Hepatocyte (in vitro differentiated cells): ENCODE measurements at regions not wholly inside any gene's neighbourhood (a gene's known extent, or its start where the extent isn't known, plus 50 kb on each side); places are given as distances from the start of the nearest gene placed in this dataset.

Source experiments
- DNase-seq: peaks from one replicate; pipeline ENCODE4 v3.0.0-alpha.2; 2016; ENCODE audit warnings: low spot score
- H2AFZ ChIP-seq: fragments of 200-600 bp; sonication (generic); 2 replicates; pipeline ENCODE4 v1.6.0; 2016; ENCODE audit warnings: antibody characterized with exemption, mild to moderate bottlenecking
- H3K27ac ChIP-seq: fragments of 200-600 bp; sonication (generic); 2 replicates; pipeline ENCODE4 v1.5.1; 2016; ENCODE audit warnings: mild to moderate bottlenecking
- H3K27me3 ChIP-seq: fragments of 200-600 bp; sonication (generic); 2 replicates; pipeline ENCODE4 v1.6.1; 2016
- H3K36me3 ChIP-seq: fragments of 200-600 bp; sonication (generic); replicated peaks from 2 replicates; pipeline ENCODE4 v1.5.1; 2016; ENCODE audit warnings: low read depth; ENCODE audit not compliant: insufficient read depth
- H3K4me1 ChIP-seq: fragments of 200-600 bp; sonication (generic); 2 replicates; pipeline ENCODE4 v1.5.1; 2016; ENCODE audit warnings: mild to moderate bottlenecking, moderate library complexity; ENCODE audit not compliant: insufficient read depth
- H3K4me2 ChIP-seq: fragments of 200-600 bp; sonication (generic); 2 replicates; pipeline ENCODE4 v1.6.0; 2016
- H3K4me3 ChIP-seq: fragments of 200-600 bp; sonication (generic); 2 replicates; pipeline ENCODE4 v1.5.1; 2016; ENCODE audit warnings: mild to moderate bottlenecking
- H3K79me2 ChIP-seq: fragments of 200-600 bp; sonication (generic); 2 replicates; pipeline ENCODE4 v1.6.0; 2017; ENCODE audit warnings: mild to moderate bottlenecking
- H3K9me2 ChIP-seq: fragments of 200-600 bp; sonication (generic); replicated peaks from 2 replicates; pipeline ENCODE4 v1.6.0; 2017; ENCODE audit warnings: mild to moderate bottlenecking; ENCODE audit not compliant: insufficient read depth
- H3K9me3 ChIP-seq: fragments of 200-600 bp; sonication (generic); 2 replicates; pipeline ENCODE4 v1.5.1; 2016; ENCODE audit warnings: low read depth, mild to moderate bottlenecking
- H4K20me1 ChIP-seq: fragments of 200-600 bp; sonication (generic); 2 replicates; pipeline ENCODE4 v1.6.0; 2016; ENCODE audit warnings: mild to moderate bottlenecking; ENCODE audit not compliant: insufficient read depth, poor library complexity, severe bottlenecking
- CTCF ChIP-seq: fragments of 200-600 bp; sonication (generic); IDR thresholded peaks from 2 replicates; pipeline ENCODE4 v1.5.1; 2016; ENCODE audit warnings: antibody characterized with exemption, mild to moderate bottlenecking; ENCODE audit not compliant: poor library complexity
- EZH2 ChIP-seq: fragments of 200-600 bp; sonication (generic); IDR thresholded peaks from 2 replicates; pipeline ENCODE4 v1.6.1; 2016; ENCODE audit warnings: antibody characterized with exemption, mild to moderate bottlenecking, borderline replicate concordance
- EZH2phosphoT487 ChIP-seq: fragments of 200-600 bp; sonication (generic); IDR thresholded peaks from one replicate; pipeline ENCODE4 v1.6.1; 2018; ENCODE audit warnings: antibody characterized with exemption, mild to moderate bottlenecking, low read depth, moderate library complexity; ENCODE audit not compliant: unreplicated experiment, severe bottlenecking
- WGBS: methylation state at CpG from one replicate; pipeline ENCODE4 v1.1.6; 2016; ENCODE audit warnings: low lambda C conversion rate; ENCODE audit errors: missing lambda C conversion rate; 5-methylcytosine and 5-hydroxymethylcytosine counted together

GRCh38 chr4:136873555-136873954 is 658.7 kb downstream of the PCDH18 start:
- H4K20me1 ChIP-seq: no peaks in the 10 kb centered on the region
- H3K4me1 ChIP-seq: no peaks in the 10 kb centered on the region
- H2AFZ ChIP-seq: no peak overlapping the region
- H3K4me2 ChIP-seq: no peak overlapping the region
- H3K9me2 ChIP-seq: no peaks in the 10 kb centered on the region
- DNase-seq: no peak
- no peaks in the 10 kb centered on the region for H3K27me3 ChIP-seq
- 26% methylated on average over 1 of the region's 1 CpG for WGBS
- H3K4me3 ChIP-seq: no peak overlapping the region
- TF ChIP-seq CTCF: no peak
- TF ChIP-seq EZH2: no peak
- TF ChIP-seq EZH2phosphoT487: no peak
- no peaks in the 10 kb centered on the region for H3K9me3 ChIP-seq
- no peaks in the 10 kb centered on the region for H3K36me3 ChIP-seq
- no peaks in the 10 kb centered on the region for H3K79me2 ChIP-seq
- H3K27ac ChIP-seq: no peak overlapping the region

- Histone ChIP-seq H3K9me2 (no peaks in the 10 kb centered on the region), H3K9me3 (no peaks in the 10 kb centered on the region), H3K79me2 (no peaks in the 10 kb centered on the region), H3K36me3 (no peaks in the 10 kb centered on the region), H3K4me1 (no peaks in the 10 kb centered on the region), H3K27ac (no peak overlapping the region), H3K4me3 (no peak overlapping the region), H3K27me3 (no peaks in the 10 kb centered on the region), H4K20me1 (no peaks in the 10 kb centered on the region), H2AFZ (no peak overlapping the region), H3K4me2 (no peak overlapping the region)
- DNase-seq: no peak
- WGBS: 93% methylated on average over 10 of the region's 10 CpGs
- TF ChIP-seq EZH2phosphoT487: no peak
- TF ChIP-seq EZH2: no peak
- TF ChIP-seq CTCF: no peak
These were observed 664.8 kb downstream of the PCDH18 start for GRCh38 chr4:136867465-136867864.

- Histone ChIP-seq H3K9me2 (no peaks in the 10 kb centered on the region), H3K36me3 (no peaks in the 10 kb centered on the region), H3K27ac (no peak overlapping the region), H3K9me3 (no peaks in the 10 kb centered on the region), H3K4me1 (no peaks in the 10 kb centered on the region), H4K20me1 (no peaks in the 10 kb centered on the region), H3K4me2 (no peak overlapping the region), H2AFZ (no peak overlapping the region), H3K27me3 (no peaks in the 10 kb centered on the region), H3K4me3 (no peak overlapping the region), H3K79me2 (no peaks in the 10 kb centered on the region)
- 51% methylated on average over 2 of the region's 2 CpGs for WGBS
- TF ChIP-seq EZH2 (no peak), CTCF (no peak), EZH2phosphoT487 (no peak)
- no peak for DNase-seq
These were observed 666.8 kb downstream of the PCDH18 start for GRCh38 chr4:136865526-136865925.

- Histone ChIP-seq H3K9me2 (no peaks in the 10 kb centered on the region), H3K27ac (no peak overlapping the region), H3K79me2 (no peaks in the 10 kb centered on the region), H3K36me3 (no peaks in the 10 kb centered on the region), H3K4me3 (no peak overlapping the region), H3K4me1 (no peaks in the 10 kb centered on the region), H3K9me3 (no peaks in the 10 kb centered on the region), H3K27me3 (no peaks in the 10 kb centered on the region), H3K4me2 (peak overlapping the region; percentile 19), H2AFZ (no peak overlapping the region), H4K20me1 (no peaks in the 10 kb centered on the region)
- TF ChIP-seq CTCF (peak; percentile 95), EZH2phosphoT487 (no peak), EZH2 (no peak)
- WGBS: 3% methylated on average over 2 of the region's 2 CpGs
- peak; percentile 85 for DNase-seq
These were observed 667.6 kb downstream of the PCDH18 start for GRCh38 chr4:136864604-136865185.
